ENCODE measurements at regions not wholly inside any gene's neighbourhood (a gene's known extent, or its start where the extent isn't known, plus 50 kb on each side); places are given as distances from the start of the nearest gene placed in this dataset.

DNA sequence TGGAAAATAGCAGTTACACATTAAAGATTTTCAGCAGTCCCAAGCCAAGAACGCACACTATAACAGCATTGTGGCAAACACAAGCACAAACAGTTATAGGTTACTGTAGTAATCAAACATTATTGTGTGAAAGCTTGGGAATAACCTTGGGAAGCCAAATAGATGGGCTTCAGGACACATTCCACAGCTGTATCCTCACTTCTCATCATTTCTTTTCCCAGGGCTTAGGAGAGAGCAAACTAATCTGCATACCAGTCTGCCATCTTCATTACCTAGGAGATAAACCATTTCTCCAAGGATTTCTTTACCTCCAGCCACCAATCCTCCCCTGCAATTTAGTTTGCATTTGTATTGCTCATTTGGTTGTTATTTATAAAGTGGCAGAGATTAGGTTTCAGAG is 352.4 kb downstream of the SH2D4B start:
- no peak for TF ChIP-seq KDM1A (IDR thresholded peaks at IDR 0.05; ENCODE audit: borderline replicate concordance, low read length)
- no peak for TF ChIP-seq KDM4A (IDR thresholded peaks at IDR 0.05; ENCODE audit: low read depth, low read length, severe bottlenecking)
- TF ChIP-seq TBP (IDR thresholded peaks at IDR 0.05; ENCODE audit: low read depth, low read length), result no peak
- no peak for TF ChIP-seq CBX5 (IDR thresholded peaks at IDR 0.05; ENCODE audit: low read depth, low read length)
- no peak for TF ChIP-seq PHF8 (conservative IDR thresholded peaks at IDR 0.05; ENCODE audit: low read depth, low read length)
- TF ChIP-seq, protein P1, sequence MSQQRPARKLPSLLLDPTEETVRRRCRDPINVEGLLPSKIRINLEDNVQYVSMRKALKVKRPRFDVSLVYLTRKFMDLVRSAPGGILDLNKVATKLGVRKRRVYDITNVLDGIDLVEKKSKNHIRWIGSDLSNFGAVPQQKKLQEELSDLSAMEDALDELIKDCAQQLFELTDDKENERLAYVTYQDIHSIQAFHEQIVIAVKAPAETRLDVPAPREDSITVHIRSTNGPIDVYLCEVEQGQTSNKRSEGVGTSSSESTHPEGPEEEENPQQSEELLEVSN (IDR thresholded peaks at IDR 0.05), result no peak
- TF ChIP-seq JUN (IDR thresholded peaks at IDR 0.05; ENCODE audit: low read depth, low read length), result no peak
- no peak for TF ChIP-seq EZH2 (IDR thresholded peaks at IDR 0.05; ENCODE audit: low read depth, low read length, severe bottlenecking)
- TF ChIP-seq POLR2A (IDR thresholded peaks at IDR 0.05; ENCODE audit: control extremely low read depth in 1 of 2, low read depth in 2 of 2, low read length in 2 of 2), result no peak
- no peak for TF ChIP-seq KDM5A (IDR thresholded peaks at IDR 0.05; ENCODE audit: low read length)
- no peak for TF ChIP-seq SP1 (IDR thresholded peaks at IDR 0.05; ENCODE audit: low read depth, low read length)
- TF ChIP-seq TAF1 (IDR thresholded peaks at IDR 0.05; ENCODE audit: low read depth, low read length), result no peak
- TF ChIP-seq EP300 (IDR thresholded peaks at IDR 0.05; ENCODE audit: borderline replicate concordance in 1 of 2, low read depth in 2 of 2, low read length in 2 of 2), result no peak
- TF ChIP-seq SP4 (IDR thresholded peaks at IDR 0.05; ENCODE audit: low read length), result no peak
- H2AFZ ChIP-seq (ENCODE audit: low read length), result no peak overlapping the region
- no peak overlapping the region for H3K14ac ChIP-seq (ENCODE audit: insufficient read length)
- H2BK20ac ChIP-seq (ENCODE audit: low read length), result no peak overlapping the region
- no peak overlapping the region for H4K8ac ChIP-seq (ENCODE audit: extremely low read depth, insufficient read depth, low read length)
- ChIA-PET POLR2A (ENCODE audit: partially characterized antibody) (no interaction called here), CTCF (ENCODE audit: partially characterized antibody) (interaction anchor here (0.9 to 5.4 kb wide), 3 partner anchors 35 to 227 kb away, joined by 3 to 29 read pairs (median 4); no protein-coding TSS in a partner anchor)
- no peak overlapping the region for H3K56ac ChIP-seq (replicated peaks; ENCODE audit: insufficient read length, low read depth, low read length)
- no peak overlapping the region for H2BK15ac ChIP-seq (ENCODE audit: low read length)
- no peak overlapping the region for H2BK12ac ChIP-seq (ENCODE audit: low read depth, low read length)
- H3K36me3 ChIP-seq (ENCODE audit: control insufficient read depth in 2 of 4, insufficient read depth in 4 of 4, low read length in 3 of 4), result no peaks in the 10 kb centered on the region
- peaks cover 6% of the 10 kb centered on the region; the same call in 1 of the 2 replicates for H3K23me2 ChIP-seq (ENCODE audit: low read depth, low read length)
- no peak overlapping the region for H4K5ac ChIP-seq (ENCODE audit: insufficient read length, low read depth, low read length)
- no peaks in the 10 kb centered on the region for H3K79me1 ChIP-seq (ENCODE audit: low read depth, low read length)
- WGBS, 2 experiments (ENCODE audit: extremely low coverage in 1 of 2, insufficient coverage in 1 of 2, insufficient read length in 1 of 2, insufficient replicate concordance in 2 of 2, low coverage in 1 of 2, low lambda C conversion rate in 2 of 2, missing lambda C conversion rate in 1 of 2), result 88% methylated on average over 1 of the region's 1 CpG; no CpG with 5 or more reads in 1 of the 2 experiments
- no peak overlapping the region for H3K23ac ChIP-seq (ENCODE audit: insufficient read length)
- peaks cover 6 to 15% (median 14%) of the 10 kb centered on the region in 4 experiments for H3K4me1 ChIP-seq (replicated peaks in 1 of 4; ENCODE audit: control insufficient read depth in 3 of 4, insufficient read depth in 4 of 4, low read length in 3 of 4)
- H3K9ac ChIP-seq (replicated peaks in 1 of 4; ENCODE audit: extremely low read depth in 1 of 4, low read depth in 3 of 4, low read length in 3 of 4), result no peak overlapping the region
- no peak for FAIRE-seq
- no peak overlapping the region for H3K27ac ChIP-seq (ENCODE audit: low read depth, low read length)
- H3K27me3 ChIP-seq (replicated peaks in 1 of 4; ENCODE audit: control insufficient read depth in 3 of 4, extremely low read depth in 1 of 4, insufficient read depth in 3 of 4, low read length in 3 of 4), result peaks cover 0 to 32% (median 19%) of the 10 kb centered on the region in 4 experiments; a peak in 6 of 7 replicates
- no peak overlapping the region for H2BK120ac ChIP-seq (replicated peaks; ENCODE audit: low read depth, low read length)
- no peak overlapping the region for H3K4me3 ChIP-seq (ENCODE audit: extremely low read depth in 1 of 4, insufficient read depth in 2 of 4, low read depth in 3 of 4, low read length in 4 of 4)
- no peaks in the 10 kb centered on the region; a peak in 1 of 4 replicates for H3K9me3 ChIP-seq (ENCODE audit: insufficient read depth in 2 of 2, low read depth in 1 of 2, low read length in 1 of 2)
- DNase-seq (ENCODE audit: low read depth in 1 of 2, low spot score in 2 of 2), result no peak
- 0 out of 4 replicates have a peak overlapping the region, but pooled peaks of 1 of the 2 experiments have one; percentile 3 for H3K4me2 ChIP-seq (ENCODE audit: insufficient read depth in 1 of 2, low read depth in 2 of 2, low read length in 2 of 2)
- peak overlapping the region; percentile 19; the same call in 1 of the 2 replicates for H2BK5ac ChIP-seq (ENCODE audit: low read depth, low read length)
- no peak overlapping the region for H3K4ac ChIP-seq (replicated peaks; ENCODE audit: insufficient read length, low read depth, low read length)
- H3K79me2 ChIP-seq (ENCODE audit: control insufficient read depth in 1 of 2, insufficient read depth in 2 of 2, low read length in 2 of 2), result no peaks in the 10 kb centered on the region
- H2AK5ac ChIP-seq (ENCODE audit: low read depth, low read length), result no peak overlapping the region; the same call in 1 of the 2 replicates
- H3K18ac ChIP-seq (ENCODE audit: extremely low read depth, low read length), result no peak overlapping the region
- no peaks in the 10 kb centered on the region for H4K20me1 ChIP-seq (replicated peaks in 1 of 2; ENCODE audit: control insufficient read depth in 1 of 2, insufficient read depth in 2 of 2, low read length in 2 of 2)
- H4K91ac ChIP-seq (replicated peaks; ENCODE audit: insufficient read length, low read length), result no peak overlapping the region
